ENCODE measurements at regions not wholly inside any gene's neighbourhood (a gene's known extent, or its start where the extent isn't known, plus 50 kb on each side); places are given as distances from the start of the nearest gene placed in this dataset.

DNA sequence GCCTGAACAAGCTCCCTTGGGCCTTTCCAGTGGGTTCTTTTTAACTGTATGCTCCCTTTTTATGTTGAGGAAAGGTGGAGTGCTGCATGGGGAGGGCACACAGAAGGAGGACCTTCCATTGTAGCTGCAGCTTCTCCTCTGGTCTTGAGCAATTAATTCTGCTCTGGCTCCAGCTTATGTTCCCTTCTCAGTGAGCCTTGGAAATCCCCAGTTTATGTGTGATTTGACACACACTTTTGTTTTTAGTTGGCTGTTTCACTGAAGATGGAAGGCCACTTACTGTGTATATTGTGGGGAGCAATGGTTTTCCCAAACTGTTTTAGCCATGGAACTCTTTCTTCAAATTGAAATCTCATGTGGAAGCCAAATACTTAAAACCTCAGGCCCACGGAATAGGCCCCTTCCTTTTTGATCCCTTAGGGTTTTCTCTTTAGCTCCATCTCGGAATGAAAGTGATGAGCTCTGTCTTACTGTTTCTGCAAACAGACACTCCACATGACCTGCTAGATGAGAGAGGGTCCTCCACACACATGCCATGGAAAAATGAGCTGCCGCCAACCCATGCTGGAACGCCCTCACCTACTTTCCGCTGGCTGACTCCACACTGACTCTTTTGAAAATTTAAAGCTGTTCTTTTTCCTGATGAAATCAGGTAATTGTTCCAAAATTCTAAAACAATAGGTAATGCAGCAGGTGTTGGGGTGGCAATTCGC, 280.9 kb upstream of the SIX2 start:
- no peaks in the 10 kb centered on the region for H3K9me3 ChIP-seq
- ATAC-seq (no peak), DNase-seq (no peak)
- no peaks in the 10 kb centered on the region for H3K4me1 ChIP-seq
- intact Hi-C loops (cut with DNase I), result no loop called here
- H3K27me3 ChIP-seq, result no peaks in the 10 kb centered on the region
- H3K36me3 ChIP-seq, result no peaks in the 10 kb centered on the region
- no peak overlapping the region for H3K4me3 ChIP-seq
- TF ChIP-seq, protein P1, sequence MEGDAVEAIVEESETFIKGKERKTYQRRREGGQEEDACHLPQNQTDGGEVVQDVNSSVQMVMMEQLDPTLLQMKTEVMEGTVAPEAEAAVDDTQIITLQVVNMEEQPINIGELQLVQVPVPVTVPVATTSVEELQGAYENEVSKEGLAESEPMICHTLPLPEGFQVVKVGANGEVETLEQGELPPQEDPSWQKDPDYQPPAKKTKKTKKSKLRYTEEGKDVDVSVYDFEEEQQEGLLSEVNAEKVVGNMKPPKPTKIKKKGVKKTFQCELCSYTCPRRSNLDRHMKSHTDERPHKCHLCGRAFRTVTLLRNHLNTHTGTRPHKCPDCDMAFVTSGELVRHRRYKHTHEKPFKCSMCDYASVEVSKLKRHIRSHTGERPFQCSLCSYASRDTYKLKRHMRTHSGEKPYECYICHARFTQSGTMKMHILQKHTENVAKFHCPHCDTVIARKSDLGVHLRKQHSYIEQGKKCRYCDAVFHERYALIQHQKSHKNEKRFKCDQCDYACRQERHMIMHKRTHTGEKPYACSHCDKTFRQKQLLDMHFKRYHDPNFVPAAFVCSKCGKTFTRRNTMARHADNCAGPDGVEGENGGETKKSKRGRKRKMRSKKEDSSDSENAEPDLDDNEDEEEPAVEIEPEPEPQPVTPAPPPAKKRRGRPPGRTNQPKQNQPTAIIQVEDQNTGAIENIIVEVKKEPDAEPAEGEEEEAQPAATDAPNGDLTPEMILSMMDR (IDR thresholded peaks at IDR 0.05), result no peak
- H3K27ac ChIP-seq, result no peak overlapping the region

GRCh38 chr2:45288532-45289417, 279.5 kb upstream of the SIX2 start:
- H3K27me3 ChIP-seq, result no peaks in the 10 kb centered on the region
- TF ChIP-seq, protein P1 (IDR thresholded peaks at IDR 0.05), result no peak
- DNase-seq (no peak), ATAC-seq (no peak)
- no peaks in the 10 kb centered on the region for H3K36me3 ChIP-seq
- intact Hi-C loops (cut with DNase I), result no loop called here
- no peaks in the 10 kb centered on the region for H3K4me1 ChIP-seq
- no peak overlapping the region for H3K27ac ChIP-seq
- no peaks in the 10 kb centered on the region for H3K9me3 ChIP-seq
- no peak overlapping the region for H3K4me3 ChIP-seq

DNA sequence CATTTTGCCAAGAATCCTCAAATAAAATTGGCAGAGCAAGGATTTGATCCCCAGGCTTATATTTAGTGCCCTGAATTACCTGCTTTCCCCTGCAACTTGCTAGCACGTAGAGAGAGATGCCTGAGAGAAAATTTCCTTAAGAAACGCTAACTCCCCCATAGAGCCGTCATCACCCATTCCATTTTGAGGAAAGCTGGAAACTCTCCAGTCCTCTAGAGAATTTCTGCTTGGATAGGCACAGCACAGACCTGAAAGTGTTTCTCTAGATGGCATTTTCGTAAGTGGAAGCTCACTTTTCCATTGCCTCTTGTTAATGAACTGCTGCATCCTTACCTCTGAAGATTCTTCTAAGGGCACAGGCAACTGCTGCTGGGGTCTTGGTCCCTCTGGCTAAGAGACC, 277.8 kb upstream of the SIX2 start:
- Histone ChIP-seq H3K9me3 (no peaks in the 10 kb centered on the region), H3K27me3 (no peaks in the 10 kb centered on the region), H3K27ac (no peak overlapping the region), H3K4me1 (no peaks in the 10 kb centered on the region), H3K36me3 (no peaks in the 10 kb centered on the region), H3K4me3 (no peak overlapping the region)
- no peak for ATAC-seq
- TF ChIP-seq, protein P1 (IDR thresholded peaks at IDR 0.05), result no peak
- intact Hi-C loops (cut with DNase I), result no loop called here
- no peak for DNase-seq

- Histone ChIP-seq H3K4me1 (no peaks in the 10 kb centered on the region), H3K27me3 (no peaks in the 10 kb centered on the region), H3K36me3 (no peaks in the 10 kb centered on the region), H3K9me3 (no peaks in the 10 kb centered on the region), H3K4me3 (no peak overlapping the region), H3K27ac (no peak overlapping the region)
- intact Hi-C loops (cut with DNase I), result no loop called here
- TF ChIP-seq, protein P1 (IDR thresholded peaks at IDR 0.05), result no peak
- no peak for DNase-seq
- no peak for ATAC-seq
These were observed 276.6 kb upstream of the SIX2 start for GRCh38 chr2:45285771-45286390.

DNA sequence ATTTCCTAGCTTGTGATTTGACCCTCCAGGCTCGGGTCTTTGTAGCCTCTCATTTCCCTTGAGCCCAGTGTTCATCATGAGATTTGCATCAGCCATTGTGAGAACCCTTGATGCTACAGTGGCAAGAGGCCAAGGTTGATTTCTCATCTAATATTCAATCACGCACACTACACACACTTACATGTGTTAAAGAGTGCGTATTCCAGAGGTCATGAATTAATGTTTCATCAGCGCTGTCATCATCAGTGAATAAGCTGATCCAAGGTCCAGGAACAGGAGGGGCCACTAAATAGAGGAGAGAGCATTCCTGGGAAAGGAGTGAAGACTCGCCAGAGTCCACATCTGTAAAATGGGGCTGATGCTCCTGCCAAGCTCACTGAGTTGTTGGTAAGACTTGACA, 276.1 kb upstream of the SIX2 start:
- H3K9me3 ChIP-seq, result no peaks in the 10 kb centered on the region
- DNase-seq (no peak), ATAC-seq (no peak)
- H3K27me3 ChIP-seq, result no peaks in the 10 kb centered on the region
- H3K36me3 ChIP-seq, result no peaks in the 10 kb centered on the region
- no peak overlapping the region for H3K4me3 ChIP-seq
- intact Hi-C loops (cut with DNase I), result no loop called here
- H3K4me1 ChIP-seq, result no peaks in the 10 kb centered on the region
- TF ChIP-seq, protein P1 (IDR thresholded peaks at IDR 0.05), result no peak
- no peak overlapping the region for H3K27ac ChIP-seq

All from upper lobe of right lung (tissue), 1 donor.